ENCODE measurements at regions not wholly inside any gene's neighbourhood (a gene's known extent, or its start where the extent isn't known, plus 50 kb on each side); places are given as distances from the start of the nearest gene placed in this dataset.
"Not testable (repeated sequence)": the region's sequence is repeated elsewhere in the genome, so short reads cannot be mapped to it uniquely, and the experiment has no call there.

GRCh38 chr4:53877096-53877495, 187.3 kb downstream of the CHIC2 start:
- not testable (repeated sequence) for TF ChIP-seq CTCF (IDR thresholded peaks at IDR 0.05; ENCODE audit: poor library complexity, severe bottlenecking); RAD21 (conservative IDR thresholded peaks at IDR 0.05); MXI1 (conservative IDR thresholded peaks at IDR 0.05; ENCODE audit: poor library complexity, severe bottlenecking)
